ENCODE measurements at regions not wholly inside any gene's neighbourhood (a gene's known extent, or its start where the extent isn't known, plus 50 kb on each side); places are given as distances from the start of the nearest gene placed in this dataset.

DNA sequence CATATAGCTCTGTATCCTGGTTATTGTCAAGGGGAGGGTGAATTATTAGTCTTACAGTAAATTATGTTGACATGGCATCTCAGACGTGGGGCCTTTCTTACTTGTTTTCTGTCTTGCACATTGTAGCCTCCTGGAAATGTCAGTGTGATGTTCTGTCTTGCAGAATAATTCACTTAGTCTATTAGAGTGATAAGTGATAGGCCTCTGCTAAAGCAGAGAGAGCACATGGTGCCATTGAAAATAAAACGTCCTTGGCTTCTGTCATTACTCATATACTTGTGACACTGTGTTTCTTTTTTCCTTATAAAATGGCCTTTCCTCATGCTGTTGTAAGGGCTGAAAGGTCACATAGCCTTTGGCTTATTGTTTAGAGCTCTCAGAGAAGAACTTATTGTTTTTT, 531.0 kb downstream of the EPM2A start:
- no peak overlapping the region for H3K4me3 Mint-ChIP-seq
- Histone ChIP-seq H3K9me3 (ENCODE audit: control insufficient read depth in 1 of 2, insufficient read depth in 1 of 2, low read length in 2 of 2) (no peaks in the 10 kb centered on the region), H3K4me1 (ENCODE audit: insufficient read depth, low read length) (no peaks in the 10 kb centered on the region), H3K4me3 (ENCODE audit: low read length) (no peak overlapping the region), H3K27ac (ENCODE audit: low read depth in 1 of 2, low read length in 2 of 2) (no peak overlapping the region), H3K27me3 (ENCODE audit: control insufficient read depth in 1 of 2, insufficient read depth in 2 of 2, low read length in 2 of 2) (peaks cover 0 to 10% of the 10 kb centered on the region in 2 experiments), H3K36me3 (ENCODE audit: insufficient read depth, low read length) (no peaks in the 10 kb centered on the region)
- DNase-seq: no peak
- intact Hi-C loops (cut with DNase I, micrococcal nuclease): no loop called here
- no peaks in the 10 kb centered on the region for H3K9me3 Mint-ChIP-seq
- TF ChIP-seq, protein P1, sequence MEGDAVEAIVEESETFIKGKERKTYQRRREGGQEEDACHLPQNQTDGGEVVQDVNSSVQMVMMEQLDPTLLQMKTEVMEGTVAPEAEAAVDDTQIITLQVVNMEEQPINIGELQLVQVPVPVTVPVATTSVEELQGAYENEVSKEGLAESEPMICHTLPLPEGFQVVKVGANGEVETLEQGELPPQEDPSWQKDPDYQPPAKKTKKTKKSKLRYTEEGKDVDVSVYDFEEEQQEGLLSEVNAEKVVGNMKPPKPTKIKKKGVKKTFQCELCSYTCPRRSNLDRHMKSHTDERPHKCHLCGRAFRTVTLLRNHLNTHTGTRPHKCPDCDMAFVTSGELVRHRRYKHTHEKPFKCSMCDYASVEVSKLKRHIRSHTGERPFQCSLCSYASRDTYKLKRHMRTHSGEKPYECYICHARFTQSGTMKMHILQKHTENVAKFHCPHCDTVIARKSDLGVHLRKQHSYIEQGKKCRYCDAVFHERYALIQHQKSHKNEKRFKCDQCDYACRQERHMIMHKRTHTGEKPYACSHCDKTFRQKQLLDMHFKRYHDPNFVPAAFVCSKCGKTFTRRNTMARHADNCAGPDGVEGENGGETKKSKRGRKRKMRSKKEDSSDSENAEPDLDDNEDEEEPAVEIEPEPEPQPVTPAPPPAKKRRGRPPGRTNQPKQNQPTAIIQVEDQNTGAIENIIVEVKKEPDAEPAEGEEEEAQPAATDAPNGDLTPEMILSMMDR (IDR thresholded peaks at IDR 0.05): no peak
- POLR2A ChIA-PET: no interaction called here
- CTCF ChIA-PET: interaction anchor here (1.6 kb wide), 1 partner anchor 16 kb away, joined by 3 read pairs; no protein-coding TSS in a partner anchor
- H3K27ac Mint-ChIP-seq: no peak overlapping the region
- ATAC-seq (ENCODE audit: poor library complexity): no peak
- H3K4me1 Mint-ChIP-seq (ENCODE audit: low read depth): no peaks in the 10 kb centered on the region
- peaks cover 12% of the 10 kb centered on the region for H3K27me3 Mint-ChIP-seq
- H3K36me3 Mint-ChIP-seq (ENCODE audit: low read depth): no peaks in the 10 kb centered on the region

DNA sequence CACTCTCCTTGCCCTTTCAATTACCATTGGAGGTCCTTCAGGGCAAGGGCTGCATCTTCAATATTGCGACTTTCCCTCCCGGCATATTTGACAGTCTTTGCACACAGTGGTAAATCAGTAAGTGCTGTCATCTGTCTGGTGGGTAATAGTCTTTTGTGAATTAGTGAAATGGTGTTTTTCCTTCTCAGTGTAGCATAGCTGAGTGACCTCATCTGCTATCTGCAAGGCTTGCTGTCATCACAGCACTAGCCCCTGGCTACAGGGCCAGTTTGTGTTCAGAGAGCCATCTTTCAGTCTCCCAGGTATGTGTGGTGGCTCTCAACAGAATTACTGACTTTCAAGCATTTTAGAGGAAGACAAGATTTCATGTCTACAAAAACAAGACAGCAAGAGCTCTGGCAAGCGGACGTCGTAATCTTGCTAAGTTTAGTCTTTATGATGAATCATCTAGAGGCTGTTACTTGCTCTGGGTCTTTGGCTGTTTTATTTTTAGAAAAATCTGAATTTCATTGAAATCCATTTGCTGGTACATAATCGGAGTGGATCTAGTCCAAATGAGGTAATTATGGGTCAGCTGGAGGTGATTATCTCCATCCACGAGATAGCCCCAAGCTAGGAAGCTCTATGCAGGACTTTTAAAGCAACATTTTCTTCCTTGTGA, 528.9 kb downstream of the EPM2A start:
- no peak overlapping the region for H3K27ac Mint-ChIP-seq
- Histone ChIP-seq H3K36me3 (ENCODE audit: insufficient read depth, low read length) (no peaks in the 10 kb centered on the region), H3K27me3 (ENCODE audit: control insufficient read depth in 1 of 2, insufficient read depth in 2 of 2, low read length in 2 of 2) (peaks cover 0 to 10% of the 10 kb centered on the region in 2 experiments), H3K4me1 (ENCODE audit: insufficient read depth, low read length) (no peaks in the 10 kb centered on the region), H3K4me3 (ENCODE audit: low read length) (no peak overlapping the region), H3K9me3 (ENCODE audit: control insufficient read depth in 1 of 2, insufficient read depth in 1 of 2, low read length in 2 of 2) (no peaks in the 10 kb centered on the region), H3K27ac (ENCODE audit: low read depth in 1 of 2, low read length in 2 of 2) (no peak overlapping the region)
- H3K4me3 Mint-ChIP-seq: no peak overlapping the region
- ATAC-seq (ENCODE audit: poor library complexity) (no peak), DNase-seq (no peak)
- POLR2A ChIA-PET: no interaction called here
- peaks cover 12% of the 10 kb centered on the region for H3K27me3 Mint-ChIP-seq
- intact Hi-C loops (cut with DNase I, micrococcal nuclease): no loop called here
- no peaks in the 10 kb centered on the region for H3K36me3 Mint-ChIP-seq (ENCODE audit: low read depth)
- no peaks in the 10 kb centered on the region for H3K9me3 Mint-ChIP-seq
- TF ChIP-seq, protein P1 (IDR thresholded peaks at IDR 0.05): no peak
- CTCF ChIA-PET: no interaction called here
- H3K4me1 Mint-ChIP-seq (ENCODE audit: low read depth): no peaks in the 10 kb centered on the region

DNA sequence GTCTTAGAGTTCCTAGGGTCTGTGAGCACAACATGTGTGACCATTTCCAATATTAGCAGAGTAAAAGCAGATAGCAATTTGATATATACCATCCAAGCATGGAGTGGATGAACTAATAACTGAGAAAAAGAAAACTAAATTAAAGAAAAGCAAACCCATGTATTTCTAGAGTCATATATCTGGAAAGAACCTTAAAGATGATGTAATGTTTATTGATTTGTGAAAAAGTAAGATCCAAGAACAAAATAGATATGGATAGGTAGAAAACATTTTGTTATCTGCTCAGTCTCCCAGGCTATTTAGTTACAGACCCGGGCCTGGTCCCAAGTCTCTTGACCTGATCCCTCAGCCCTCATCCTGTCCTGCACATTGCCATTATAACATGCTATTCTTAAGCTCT, 526.8 kb downstream of the EPM2A start:
- no peak for DNase-seq
- H3K27me3 Mint-ChIP-seq: peaks cover 8% of the 10 kb centered on the region
- no peaks in the 10 kb centered on the region for H3K36me3 Mint-ChIP-seq (ENCODE audit: low read depth)
- H3K4me3 Mint-ChIP-seq: no peak overlapping the region
- no peaks in the 10 kb centered on the region for H3K9me3 ChIP-seq (ENCODE audit: control insufficient read depth in 1 of 2, insufficient read depth in 1 of 2, low read length in 2 of 2)
- no peak overlapping the region for H3K27ac ChIP-seq (ENCODE audit: low read depth in 1 of 2, low read length in 2 of 2)
- no peaks in the 10 kb centered on the region for H3K9me3 Mint-ChIP-seq
- H3K27me3 ChIP-seq (ENCODE audit: control insufficient read depth in 1 of 2, insufficient read depth in 2 of 2, low read length in 2 of 2): no peaks in the 10 kb centered on the region
- peaks cover 3% of the 10 kb centered on the region for H3K4me1 Mint-ChIP-seq (ENCODE audit: low read depth)
- CTCF ChIA-PET: no interaction called here
- H3K4me3 ChIP-seq (ENCODE audit: low read length): no peak overlapping the region
- no peak overlapping the region for H3K27ac Mint-ChIP-seq
- H3K36me3 ChIP-seq (ENCODE audit: insufficient read depth, low read length): no peaks in the 10 kb centered on the region
- intact Hi-C loops (cut with DNase I, micrococcal nuclease): no loop called here
- TF ChIP-seq, protein P1 (IDR thresholded peaks at IDR 0.05): no peak
- H3K4me1 ChIP-seq (ENCODE audit: insufficient read depth, low read length): peaks cover 2% of the 10 kb centered on the region
- POLR2A ChIA-PET: no interaction called here
- ATAC-seq (ENCODE audit: poor library complexity): no peak

Data from CD4-positive, alpha-beta T cell (primary cell).